ENCODE measurements at regions not wholly inside any gene's neighbourhood (a gene's known extent, or its start where the extent isn't known, plus 50 kb on each side); places are given as distances from the start of the nearest gene placed in this dataset.

- no peak for DNase-seq (ENCODE audit: low read depth in 2 of 2)
Observed at GRCh38 chr14:51512316-51512715, 139.4 kb upstream of the FRMD6 start.

DNA sequence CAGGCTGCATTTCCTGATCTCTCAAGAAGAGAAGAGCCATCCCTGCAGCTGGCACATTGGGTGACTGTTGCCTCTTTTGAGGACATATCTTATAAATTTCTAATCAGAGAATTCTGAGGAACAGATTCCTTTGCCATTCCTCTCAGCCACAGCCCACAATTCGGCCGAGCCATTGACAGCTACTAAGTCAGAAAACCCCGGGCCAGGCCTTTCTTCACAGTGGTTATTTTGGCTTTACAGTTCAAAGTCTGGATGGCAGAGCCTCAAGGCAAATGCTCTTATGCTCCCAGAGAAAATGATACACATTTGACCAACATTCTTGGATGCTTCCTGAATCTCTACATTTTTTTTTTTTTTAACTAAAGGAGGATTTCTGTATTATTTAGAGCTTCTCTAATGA lies 138.4 kb upstream of the FRMD6 start:
- no peak for DNase-seq (ENCODE audit: low read depth in 2 of 2)

- no peak for DNase-seq (ENCODE audit: low read depth in 2 of 2)
Observed at GRCh38 chr14:51513933-51514332, 137.8 kb upstream of the FRMD6 start.

GRCh38 chr14:51515611-51516010 lies 136.1 kb upstream of the FRMD6 start:
- no peak for DNase-seq (ENCODE audit: low read depth in 2 of 2)

GRCh38 chr14:51516706-51517395 lies 134.9 kb upstream of the FRMD6 start:
- no peak for DNase-seq (ENCODE audit: low read depth in 2 of 2)

GRCh38 chr14:51518280-51518679 lies 133.4 kb upstream of the FRMD6 start:
- DNase-seq (ENCODE audit: low read depth in 2 of 2): no peak

DNA sequence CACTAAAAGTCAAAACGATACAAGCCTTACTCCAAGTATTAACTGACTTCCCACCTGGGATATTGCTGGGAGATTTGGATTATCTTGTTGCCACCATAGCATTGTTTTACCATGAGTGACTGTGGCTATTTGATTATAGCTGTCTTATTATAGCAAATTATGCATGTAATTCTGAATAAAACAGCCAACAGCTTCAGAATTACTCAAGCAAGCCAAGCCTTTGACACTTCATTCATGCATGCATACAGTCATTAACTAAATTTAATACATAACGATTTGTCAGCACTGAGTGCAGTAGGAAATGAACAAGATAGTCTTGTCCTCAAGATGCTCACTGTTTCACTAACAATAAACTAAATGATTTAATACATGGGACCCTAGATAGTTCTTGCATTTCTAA lies 133.0 kb upstream of the FRMD6 start:
- DNase-seq (ENCODE audit: low read depth in 2 of 2): no peak

DNA sequence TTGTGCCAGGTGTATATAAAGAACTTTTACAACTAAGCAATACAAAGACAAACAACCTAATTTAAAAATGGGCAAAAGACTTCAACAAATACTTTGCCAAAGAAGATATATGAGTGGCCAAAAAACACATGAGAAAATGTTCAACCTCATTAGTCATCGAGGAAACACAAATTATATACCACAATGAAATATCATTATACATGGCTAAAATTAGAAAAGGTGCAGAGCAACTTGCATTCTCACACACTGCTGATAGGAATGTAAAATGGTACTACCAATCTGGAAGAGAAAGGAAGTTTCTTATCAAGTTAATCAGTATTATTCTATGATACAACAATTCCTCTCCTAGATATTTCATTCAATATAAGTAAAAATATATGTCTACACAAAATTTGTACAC lies 131.6 kb upstream of the FRMD6 start:
- DNase-seq (ENCODE audit: low read depth in 2 of 2): no peak

GRCh38 chr14:51521764-51522163 lies 129.9 kb upstream of the FRMD6 start:
- no peak for DNase-seq (ENCODE audit: low read depth in 2 of 2)

DNA sequence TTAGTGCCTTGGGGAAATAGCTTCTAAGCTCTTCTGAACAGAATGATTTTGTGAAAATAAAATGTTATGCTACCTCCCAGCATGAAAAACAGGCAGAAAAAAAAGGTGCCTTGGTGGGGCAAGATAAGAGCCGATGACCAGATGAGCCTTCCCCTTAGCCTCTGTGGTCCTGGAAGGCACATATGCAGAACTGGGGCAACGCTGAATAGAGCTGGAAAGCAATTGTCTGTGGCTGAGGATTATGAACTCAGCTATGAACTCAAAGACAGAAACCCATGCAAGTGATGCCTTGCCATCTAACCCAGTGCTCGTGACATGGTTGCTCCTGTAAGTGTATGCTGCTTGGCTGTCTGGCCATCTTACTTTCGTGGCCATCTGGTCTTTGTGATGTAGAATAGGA lies 128.5 kb upstream of the FRMD6 start:
- DNase-seq (ENCODE audit: low read depth in 2 of 2): no peak

GRCh38 chr14:51525739-51526138 lies 126.0 kb upstream of the FRMD6 start:
- DNase-seq (ENCODE audit: low read depth in 2 of 2): no peak

DNA sequence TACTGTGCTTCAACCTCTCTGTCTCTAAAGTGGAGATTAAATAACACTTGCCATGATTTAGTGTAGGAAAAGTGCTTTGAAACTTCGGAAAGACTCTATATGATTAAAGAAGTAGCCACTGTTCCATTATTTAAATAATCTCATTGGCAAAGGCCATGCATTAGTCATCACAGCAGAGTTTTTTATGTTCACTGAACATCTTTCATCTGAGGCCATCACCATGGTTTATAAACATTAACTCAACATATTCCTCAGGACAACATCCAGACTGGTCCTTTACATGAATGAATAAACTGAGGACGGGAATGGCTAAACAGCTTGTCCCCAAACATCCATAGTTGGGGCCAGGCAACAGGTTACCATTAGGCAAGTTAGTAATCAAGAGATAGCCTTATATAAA lies 124.6 kb upstream of the FRMD6 start:
- DNase-seq (ENCODE audit: low read depth in 2 of 2): no peak

DNA sequence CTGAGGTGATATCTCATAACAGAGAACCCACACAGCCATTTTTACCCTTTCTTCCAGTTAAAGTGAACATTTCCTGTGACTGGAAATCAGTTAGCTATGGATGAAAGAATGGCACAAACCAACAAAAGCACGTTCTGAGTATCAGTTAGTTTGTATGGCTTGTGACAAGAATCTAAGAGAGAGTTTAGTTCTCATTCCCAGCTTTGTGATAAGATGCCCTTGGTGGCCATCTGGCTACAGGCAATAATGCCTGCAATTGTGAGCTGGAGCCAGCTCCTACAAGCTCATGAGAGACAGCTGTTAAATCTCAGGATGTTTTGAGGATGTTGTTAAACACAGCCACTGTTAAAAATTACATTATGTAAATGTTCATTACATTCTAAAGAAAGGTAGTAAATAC lies 122.0 kb upstream of the FRMD6 start:
- DNase-seq (ENCODE audit: low read depth in 2 of 2): no peak

- DNase-seq (ENCODE audit: low read depth in 2 of 2): no peak
Observed at GRCh38 chr14:51533160-51533559, 118.5 kb upstream of the FRMD6 start.

- DNase-seq (ENCODE audit: low read depth in 2 of 2): no peak
Observed at GRCh38 chr14:51533872-51534553, 117.7 kb upstream of the FRMD6 start.

GRCh38 chr14:51534610-51535011 lies 117.1 kb upstream of the FRMD6 start:
- DNase-seq (ENCODE audit: low read depth in 2 of 2): no peak

DNA sequence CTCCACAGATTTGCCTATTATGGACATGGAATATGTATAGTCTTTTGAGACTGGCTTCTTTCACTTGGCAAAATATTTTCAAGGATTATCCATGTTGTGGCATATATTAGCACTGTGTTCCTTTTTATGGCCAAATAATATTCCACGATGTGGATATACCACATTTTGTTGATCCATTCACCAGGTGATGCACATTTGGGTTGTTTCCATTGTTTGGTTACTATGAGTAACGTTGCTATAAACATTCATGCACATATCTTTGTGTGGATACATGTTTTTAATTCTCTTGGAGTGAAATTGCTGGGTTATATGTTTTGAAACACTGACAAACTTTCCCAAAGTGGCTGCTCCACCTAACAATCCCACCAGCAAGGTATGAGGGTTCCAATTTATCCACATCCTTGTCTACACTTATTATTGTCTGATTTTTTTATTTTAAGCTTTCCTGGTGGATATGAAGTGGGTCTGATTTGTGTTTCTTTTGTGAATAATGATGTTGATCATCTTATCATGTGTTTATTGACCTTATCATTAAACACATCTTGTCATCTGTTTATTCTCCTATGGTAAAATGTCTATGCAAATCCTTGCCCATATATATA lies 116.2 kb upstream of the FRMD6 start:
- DNase-seq (ENCODE audit: low read depth in 2 of 2): no peak

DNA sequence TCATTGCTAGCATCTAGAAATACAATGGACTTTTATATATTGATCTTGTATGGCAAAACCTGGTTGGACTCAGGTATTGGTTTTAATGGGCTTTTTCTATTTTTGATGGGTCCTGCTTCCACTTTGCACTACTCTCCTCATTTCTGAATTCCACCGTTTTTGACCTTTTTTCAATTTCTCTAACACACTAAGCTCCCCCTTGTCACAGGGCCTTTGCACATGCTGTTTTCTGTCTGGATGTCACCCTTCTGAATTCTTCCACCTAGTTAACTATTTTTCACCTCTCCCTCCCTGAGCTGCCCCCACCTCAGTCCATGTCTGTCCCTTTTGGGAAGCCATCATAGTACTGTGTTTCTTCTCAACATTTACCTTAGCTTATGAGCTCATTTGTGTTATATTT lies 112.7 kb upstream of the FRMD6 start:
- DNase-seq (ENCODE audit: low read depth in 2 of 2): no peak

DNA sequence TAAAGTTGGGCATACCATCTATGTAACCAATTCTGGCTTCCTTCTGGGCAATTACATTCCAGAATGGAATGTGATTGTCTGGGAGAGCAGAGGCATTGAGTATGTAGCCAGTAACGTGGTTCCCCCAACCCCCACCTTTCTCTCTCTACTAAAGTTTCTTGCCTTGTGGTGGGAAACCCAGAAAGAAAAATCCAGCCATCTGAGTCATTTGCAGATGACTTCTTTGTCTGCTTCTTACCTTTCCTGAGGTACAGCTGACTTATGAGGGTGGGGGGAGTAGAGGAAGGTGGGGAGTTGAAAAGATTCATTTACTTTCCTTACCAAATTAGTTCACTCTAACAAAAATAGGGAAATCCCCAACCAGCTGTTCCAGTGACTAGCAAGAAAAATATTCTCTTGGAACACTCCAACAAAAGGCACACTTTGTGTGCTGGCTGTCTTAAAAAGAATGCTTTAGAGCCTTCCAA lies 112.1 kb upstream of the FRMD6 start:
- DNase-seq (ENCODE audit: low read depth in 2 of 2): no peak

DNA sequence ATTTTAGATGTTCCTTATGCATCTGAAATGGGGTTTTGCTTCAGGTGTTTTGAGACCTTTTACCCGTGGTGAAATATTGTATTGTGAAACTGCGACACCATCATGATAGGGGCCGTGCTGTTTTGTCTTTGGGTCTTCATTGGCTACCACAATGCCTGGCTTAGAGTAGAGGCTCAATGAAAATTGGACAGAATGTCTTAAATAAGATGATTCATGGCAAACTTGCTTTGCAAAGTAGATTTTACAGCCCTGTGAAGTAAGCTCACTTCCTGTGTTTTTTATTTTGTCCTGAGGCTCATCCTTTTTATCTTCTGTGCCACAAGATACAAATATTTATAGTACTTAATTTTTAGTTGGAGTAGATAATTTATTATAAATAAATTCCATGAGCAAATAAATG lies 111.3 kb upstream of the FRMD6 start:
- DNase-seq (ENCODE audit: low read depth in 2 of 2): no peak

DNA sequence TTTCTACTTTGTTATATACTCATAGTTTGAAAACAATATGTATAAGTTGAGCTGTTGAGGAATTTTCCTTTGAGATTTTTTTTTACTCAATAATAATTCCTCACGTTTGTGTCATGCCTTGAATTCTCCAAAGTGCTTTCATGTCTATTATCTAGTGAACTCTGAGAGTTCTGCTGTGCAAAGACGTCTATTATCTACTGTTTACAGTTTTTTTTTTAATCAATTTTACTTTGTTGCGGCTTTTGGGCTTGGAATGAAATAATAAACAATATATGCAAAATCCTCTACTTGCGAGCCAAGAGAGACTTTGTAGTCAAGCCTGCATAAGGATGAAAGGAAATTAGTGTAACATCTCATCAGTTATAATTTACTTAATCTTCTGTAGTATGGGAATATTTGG lies 107.2 kb upstream of the FRMD6 start:
- no peak for DNase-seq (ENCODE audit: low read depth in 2 of 2)

DNA sequence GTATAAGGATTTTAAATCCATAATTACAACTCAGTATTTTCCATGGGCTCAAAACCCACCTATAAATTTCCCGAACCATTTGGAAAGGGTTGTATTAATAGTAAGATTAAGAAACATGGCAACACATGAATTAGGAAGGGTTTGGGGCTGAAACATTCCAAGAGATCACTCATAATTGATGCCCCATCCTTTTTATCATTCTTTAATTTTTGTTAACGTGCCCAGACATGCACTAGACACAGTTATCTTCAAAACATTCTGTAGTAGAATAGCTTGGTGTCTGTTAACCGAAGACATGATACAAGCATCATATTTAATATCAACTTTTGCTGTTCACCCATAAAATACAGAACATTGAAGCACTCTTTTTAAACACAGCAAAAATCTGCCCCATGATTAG lies 106.8 kb upstream of the FRMD6 start:
- DNase-seq (ENCODE audit: low read depth in 2 of 2): no peak

GRCh38 chr14:51545396-51545795 lies 106.3 kb upstream of the FRMD6 start:
- no peak for DNase-seq (ENCODE audit: low read depth in 2 of 2)
